GM21576 (cell line): ENCODE measurements at regions not wholly inside any gene's neighbourhood (a gene's known extent, or its start where the extent isn't known, plus 50 kb on each side); places are given as distances from the start of the nearest gene placed in this dataset.

Experiments
- ATAC-seq: cut with Tn5 transposase; IDR thresholded peaks from one replicate; pipeline ENCODE4 v1.9.1; 2021; ENCODE audit warnings: mild to moderate bottlenecking, moderate library complexity; ENCODE audit not compliant: unreplicated experiment

- ATAC-seq: no peak
Observed at GRCh38 chrX:121987163-121987562, 939.8 kb downstream of the GLUD2 start.

DNA sequence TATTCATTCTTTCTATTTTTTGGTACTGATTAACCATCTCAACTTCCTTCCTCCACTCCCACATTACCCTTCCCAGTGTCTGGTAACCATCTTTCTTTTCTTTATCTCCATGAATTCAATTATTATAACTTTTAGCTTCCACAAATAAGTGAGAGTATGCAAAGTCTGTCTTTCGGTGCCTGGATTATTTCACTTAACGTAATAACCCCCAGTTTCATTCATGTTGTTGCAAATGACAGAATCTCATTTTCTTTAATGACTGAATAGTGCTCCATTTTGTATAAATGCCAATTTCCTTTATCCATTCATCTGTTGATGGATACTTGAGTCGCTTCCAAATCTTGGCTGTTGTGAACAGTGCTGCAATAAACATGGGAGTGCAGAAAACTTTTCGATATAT, 940.4 kb downstream of the GLUD2 start:
- no peak for ATAC-seq

- ATAC-seq: no peak
Observed at GRCh38 chrX:122004127-122004526, 956.7 kb downstream of the GLUD2 start.

GRCh38 chrX:122026665-122027064, 979.3 kb downstream of the GLUD2 start:
- no peak for ATAC-seq

- no peak for ATAC-seq
Observed at GRCh38 chrX:122046226-122046625, 998.8 kb downstream of the GLUD2 start.

DNA sequence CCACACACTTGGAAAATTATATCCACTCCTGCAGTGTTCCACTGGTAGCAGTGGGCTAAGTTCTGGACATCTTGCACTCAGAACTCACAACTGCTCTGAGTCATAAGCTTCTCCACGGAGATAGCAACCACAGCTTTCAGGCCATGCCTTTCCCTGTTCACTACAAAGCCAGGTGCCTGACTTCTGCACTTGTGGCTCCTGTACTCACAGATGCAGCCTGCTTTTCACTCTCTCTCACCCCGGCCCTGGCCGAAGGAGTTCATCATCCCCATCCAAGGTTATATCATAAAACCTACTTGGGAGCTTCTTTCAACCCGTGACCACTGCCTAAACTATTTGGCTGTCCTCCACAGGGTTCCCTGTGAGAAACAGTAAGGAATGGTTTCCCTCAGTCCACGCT, 999.4 kb downstream of the GLUD2 start:
- no peak for ATAC-seq

- no peak for ATAC-seq
Observed at GRCh38 chrX:122047261-122047660, 999.9 kb downstream of the GLUD2 start.

GRCh38 chrX:122055460-122055859, 1008.0 kb downstream of the GLUD2 start:
- no peak for ATAC-seq

- ATAC-seq: no peak
Observed at GRCh38 chrX:122055979-122056715, 1008.7 kb downstream of the GLUD2 start.

DNA sequence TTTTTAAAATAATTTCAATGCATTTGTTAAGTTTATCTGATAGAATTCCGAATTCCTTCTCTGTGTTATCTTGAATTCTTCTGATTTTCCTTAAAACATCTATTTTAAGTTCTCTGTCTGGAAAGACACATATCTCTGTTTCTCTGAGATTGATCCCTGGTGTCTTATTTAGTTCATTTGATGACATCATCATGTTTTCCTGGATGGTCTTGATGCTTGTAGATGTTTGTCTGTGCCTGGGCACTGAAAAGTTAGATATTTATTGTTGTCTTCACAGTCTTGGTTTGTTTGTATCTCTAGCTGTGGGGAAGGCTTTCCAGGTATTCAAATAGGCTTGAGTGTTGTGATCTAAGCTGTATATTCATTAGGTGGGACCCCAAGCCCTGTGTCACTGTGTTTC, 1028.8 kb downstream of the GLUD2 start:
- ATAC-seq: no peak

DNA sequence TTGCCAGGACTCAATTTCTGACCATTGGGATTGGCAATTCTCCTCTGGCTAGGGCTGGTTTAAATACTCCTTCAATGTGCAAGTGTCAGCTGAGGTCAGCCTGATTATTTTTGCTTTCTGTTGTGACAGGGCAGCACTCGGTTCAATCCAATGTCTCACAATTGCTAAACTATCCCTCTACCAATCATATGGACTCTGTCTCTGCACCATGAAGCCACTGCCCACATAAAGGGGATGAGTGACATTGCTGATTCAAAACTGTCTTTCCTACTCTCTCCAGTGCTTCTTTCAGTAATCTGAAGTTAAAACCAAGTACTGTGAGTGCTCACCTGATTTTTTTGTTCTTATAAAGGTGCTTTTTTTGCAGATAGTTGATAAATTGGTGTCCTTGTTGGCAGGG, 1030.7 kb downstream of the GLUD2 start:
- no peak for ATAC-seq

DNA sequence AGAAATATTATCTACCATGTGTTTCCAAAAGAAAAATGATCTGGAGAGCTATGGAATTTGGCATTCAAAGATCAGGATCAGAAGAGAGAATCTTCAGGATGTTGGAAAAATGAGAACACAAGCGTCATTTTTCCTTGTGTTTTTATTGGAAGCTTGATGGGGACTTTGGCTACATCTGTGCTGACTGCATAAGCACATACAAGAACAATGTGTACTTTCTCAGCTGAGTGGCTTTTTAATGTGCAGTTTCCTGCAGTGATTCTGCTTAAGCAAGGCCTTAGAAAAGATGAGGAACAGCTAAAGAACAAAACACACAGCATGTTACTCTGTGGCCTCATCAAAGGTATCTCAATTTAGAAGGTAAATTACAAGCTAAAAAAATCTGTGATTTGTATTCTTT, 1039.9 kb downstream of the GLUD2 start:
- ATAC-seq: no peak

GRCh38 chrX:122091571-122091970, 1044.2 kb downstream of the GLUD2 start:
- no peak for ATAC-seq

DNA sequence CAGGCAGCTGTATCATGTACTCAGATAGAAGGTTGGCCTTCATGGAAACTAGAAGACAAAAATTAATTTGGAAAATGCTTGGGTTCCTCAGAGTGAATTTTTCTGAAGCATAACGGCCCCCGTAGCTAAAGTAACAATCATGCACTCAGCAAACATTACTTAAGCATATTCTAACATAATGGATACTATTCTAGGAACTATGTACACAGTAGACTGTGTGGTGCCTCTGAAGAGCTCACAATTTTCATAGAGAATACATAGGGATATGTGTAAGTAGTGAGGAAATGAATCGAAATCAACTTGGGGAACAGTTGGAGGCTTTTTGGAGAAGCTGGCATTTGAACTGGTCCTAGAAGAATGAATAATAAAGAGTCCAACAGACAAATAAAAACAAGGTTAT, 1045.0 kb downstream of the GLUD2 start:
- no peak for ATAC-seq

GRCh38 chrX:122092978-122093377, 1045.6 kb downstream of the GLUD2 start:
- ATAC-seq: no peak

DNA sequence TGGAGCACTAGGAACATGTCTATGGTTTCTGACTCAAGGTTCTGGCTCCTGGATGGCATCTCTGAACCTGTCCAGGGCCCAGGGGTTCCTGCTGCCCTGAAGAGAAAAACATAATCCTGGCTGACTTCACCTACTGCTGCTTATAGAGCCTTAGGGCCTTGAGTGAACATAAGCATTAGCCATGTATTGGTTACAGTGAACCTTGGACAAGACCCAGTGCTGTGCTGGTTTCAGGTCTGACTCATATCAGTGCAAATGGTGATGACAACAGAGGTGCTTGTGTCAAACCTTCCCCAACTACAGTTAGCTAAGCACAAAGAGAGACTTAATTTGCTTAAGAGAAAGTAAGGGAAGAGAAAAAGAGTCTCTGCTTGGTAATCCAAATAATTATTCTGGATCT, 1047.2 kb downstream of the GLUD2 start:
- no peak for ATAC-seq

DNA sequence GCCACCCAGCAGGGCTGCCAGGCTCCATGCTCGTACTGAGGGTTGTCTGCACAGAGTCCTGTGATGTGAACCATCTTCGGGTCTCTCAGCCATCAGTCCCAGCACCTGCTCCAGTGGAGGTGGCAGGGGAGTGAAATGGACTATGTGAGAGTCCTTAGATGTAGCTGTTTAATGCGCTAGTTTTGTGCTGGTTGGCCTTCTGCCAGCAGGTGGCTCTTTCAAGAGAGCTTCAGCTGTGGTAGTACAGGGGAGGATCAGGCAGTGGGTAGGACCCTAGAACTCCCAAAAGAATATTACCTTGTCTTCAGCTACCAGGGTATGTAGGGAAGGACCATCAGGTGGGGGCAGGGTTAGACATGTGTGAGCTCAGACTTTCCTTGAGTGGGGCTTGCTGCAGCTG, 1066.0 kb downstream of the GLUD2 start:
- ATAC-seq: no peak

- ATAC-seq: no peak
Observed at GRCh38 chrX:122113896-122114295, 1066.5 kb downstream of the GLUD2 start.

DNA sequence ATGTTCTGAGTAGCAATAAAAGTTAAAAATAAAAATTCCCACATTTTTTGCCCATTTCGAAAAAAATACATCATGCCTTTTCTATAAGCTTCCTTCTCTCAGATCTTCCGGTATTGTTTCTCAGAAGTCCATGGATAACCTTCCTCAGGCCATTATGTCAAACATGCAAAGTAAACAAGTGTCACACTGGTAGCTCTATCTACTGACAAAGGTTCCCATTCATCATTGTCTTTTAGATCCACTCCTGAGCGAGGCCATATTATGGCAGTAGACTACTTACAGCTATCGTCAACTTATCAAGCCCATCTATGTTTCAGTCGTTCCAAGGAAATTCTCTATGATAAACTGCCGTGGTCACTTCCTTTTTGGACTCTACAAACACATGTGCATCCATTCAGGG, 1068.2 kb downstream of the GLUD2 start:
- no peak for ATAC-seq

- ATAC-seq: no peak
Observed at GRCh38 chrX:122119361-122119760, 1064.7 kb upstream of the GRIA3 start.

GRCh38 chrX:122122274-122122673, 1061.8 kb upstream of the GRIA3 start:
- no peak for ATAC-seq

GRCh38 chrX:122133478-122133877, 1050.6 kb upstream of the GRIA3 start:
- no peak for ATAC-seq

DNA sequence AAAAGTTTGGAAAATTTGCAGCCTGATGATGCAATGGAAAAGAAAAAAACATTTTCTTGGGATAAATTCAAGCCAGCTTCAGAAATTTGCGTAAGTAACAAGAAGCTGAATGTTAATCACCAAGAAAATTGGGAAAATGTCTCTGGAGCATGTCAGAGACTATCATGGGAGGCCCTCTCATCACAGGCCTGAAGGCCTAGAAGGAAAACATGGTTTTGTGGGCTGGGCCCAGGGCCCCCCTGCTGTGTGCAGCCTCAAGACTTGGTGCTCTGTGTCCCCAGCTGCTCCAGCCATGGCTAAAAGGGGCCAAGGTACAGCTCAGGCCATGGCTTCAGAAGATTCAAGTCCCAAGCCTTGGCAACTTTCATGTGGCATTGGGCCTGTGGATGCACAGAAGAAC, 1049.8 kb upstream of the GRIA3 start:
- ATAC-seq: no peak
